ENCODE measurements at regions not wholly inside any gene's neighbourhood (a gene's known extent, or its start where the extent isn't known, plus 50 kb on each side); places are given as distances from the start of the nearest gene placed in this dataset.

- no peaks in the 10 kb centered on the region for H3K36me3 ChIP-seq (ENCODE audit: insufficient read depth, low read length)
- no peaks in the 10 kb centered on the region for H3K4me1 ChIP-seq (ENCODE audit: insufficient read depth, low read length)
- H3K4me3 ChIP-seq (ENCODE audit: low read length) = no peak overlapping the region
- H3K27me3 ChIP-seq (ENCODE audit: insufficient read depth, low read length) = no peaks in the 10 kb centered on the region
- no peaks in the 10 kb centered on the region for H3K9me3 ChIP-seq (ENCODE audit: low read length)
- H2AFZ ChIP-seq (ENCODE audit: low read depth, low read length) = no peak overlapping the region
Observed at GRCh38 chr15:88747631-88748030, 55.6 kb upstream of the ACAN start.

- H3K4me3 ChIP-seq (ENCODE audit: low read length) = no peak overlapping the region
- no peaks in the 10 kb centered on the region for H3K36me3 ChIP-seq (ENCODE audit: insufficient read depth, low read length)
- no peaks in the 10 kb centered on the region for H3K27me3 ChIP-seq (ENCODE audit: insufficient read depth, low read length)
- no peak overlapping the region for H2AFZ ChIP-seq (ENCODE audit: low read depth, low read length)
- no peaks in the 10 kb centered on the region for H3K9me3 ChIP-seq (ENCODE audit: low read length)
- no peaks in the 10 kb centered on the region for H3K4me1 ChIP-seq (ENCODE audit: insufficient read depth, low read length)
Observed at GRCh38 chr15:88748081-88748480, 55.2 kb upstream of the ACAN start.

GRCh38 chr15:88748651-88749050 lies 54.6 kb upstream of the ACAN start:
- Histone ChIP-seq H3K36me3 (ENCODE audit: insufficient read depth, low read length) (no peaks in the 10 kb centered on the region), H3K9me3 (ENCODE audit: low read length) (no peaks in the 10 kb centered on the region), H3K4me1 (ENCODE audit: insufficient read depth, low read length) (no peaks in the 10 kb centered on the region), H3K27me3 (ENCODE audit: insufficient read depth, low read length) (no peaks in the 10 kb centered on the region), H3K4me3 (ENCODE audit: low read length) (no peak overlapping the region), H2AFZ (ENCODE audit: low read depth, low read length) (no peak overlapping the region)

GRCh38 chr15:88749699-88750098 lies 53.5 kb upstream of the ACAN start:
- no peak overlapping the region for H2AFZ ChIP-seq (ENCODE audit: low read depth, low read length)
- no peaks in the 10 kb centered on the region for H3K9me3 ChIP-seq (ENCODE audit: low read length)
- H3K4me3 ChIP-seq (ENCODE audit: low read length) = no peak overlapping the region
- no peaks in the 10 kb centered on the region for H3K27me3 ChIP-seq (ENCODE audit: insufficient read depth, low read length)
- H3K36me3 ChIP-seq (ENCODE audit: insufficient read depth, low read length) = no peaks in the 10 kb centered on the region
- H3K4me1 ChIP-seq (ENCODE audit: insufficient read depth, low read length) = no peaks in the 10 kb centered on the region

GRCh38 chr15:88752501-88752900 lies 50.7 kb upstream of the ACAN start:
- Histone ChIP-seq H3K36me3 (ENCODE audit: insufficient read depth, low read length) (no peaks in the 10 kb centered on the region), H3K4me3 (ENCODE audit: low read length) (no peak overlapping the region), H2AFZ (ENCODE audit: low read depth, low read length) (no peak overlapping the region), H3K9me3 (ENCODE audit: low read length) (no peaks in the 10 kb centered on the region), H3K27me3 (ENCODE audit: insufficient read depth, low read length) (no peaks in the 10 kb centered on the region), H3K4me1 (ENCODE audit: insufficient read depth, low read length) (no peaks in the 10 kb centered on the region)

GRCh38 chr15:88752951-88753350 lies 50.3 kb upstream of the ACAN start:
- H3K36me3 ChIP-seq (ENCODE audit: insufficient read depth, low read length) = no peaks in the 10 kb centered on the region
- no peak overlapping the region for H3K4me3 ChIP-seq (ENCODE audit: low read length)
- H3K9me3 ChIP-seq (ENCODE audit: low read length) = no peaks in the 10 kb centered on the region
- no peak overlapping the region for H2AFZ ChIP-seq (ENCODE audit: low read depth, low read length)
- no peaks in the 10 kb centered on the region for H3K4me1 ChIP-seq (ENCODE audit: insufficient read depth, low read length)
- no peaks in the 10 kb centered on the region for H3K27me3 ChIP-seq (ENCODE audit: insufficient read depth, low read length)
